ENCODE measurements at regions not wholly inside any gene's neighbourhood (a gene's known extent, or its start where the extent isn't known, plus 50 kb on each side); places are given as distances from the start of the nearest gene placed in this dataset.

DNA sequence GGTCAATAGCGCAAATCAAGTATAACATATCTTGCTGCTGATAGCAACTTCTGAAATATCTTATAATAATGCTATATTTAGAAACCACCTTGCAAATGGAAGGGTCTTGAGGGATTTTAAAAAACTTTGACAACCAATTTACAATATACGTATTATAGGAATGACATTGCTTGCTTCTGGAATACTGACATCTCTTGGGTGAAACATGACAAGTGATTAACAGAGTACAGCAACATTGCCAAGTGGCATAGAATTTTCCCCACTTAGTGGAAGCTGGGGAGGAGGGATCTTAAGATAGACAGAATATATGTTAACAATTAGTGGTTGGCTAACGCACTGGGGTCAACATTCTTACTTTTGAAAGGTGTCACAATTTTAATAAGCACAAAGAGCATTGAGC, 133.6 kb upstream of the TMEFF2 start:
- no peak for DNase-seq
- H3K36me3 Mint-ChIP-seq = no peaks in the 10 kb centered on the region
- no peaks in the 10 kb centered on the region for H3K4me1 Mint-ChIP-seq (ENCODE audit: low read depth)
- no peaks in the 10 kb centered on the region for H3K27me3 Mint-ChIP-seq
- H3K9me3 Mint-ChIP-seq = no peaks in the 10 kb centered on the region
- ChIA-PET CTCF (no interaction called here), POLR2A (no interaction called here)
- intact Hi-C loops (cut with micrococcal nuclease) = no loop called here
- no peak overlapping the region for H3K4me3 Mint-ChIP-seq
- H3K27ac Mint-ChIP-seq = no peak overlapping the region

DNA sequence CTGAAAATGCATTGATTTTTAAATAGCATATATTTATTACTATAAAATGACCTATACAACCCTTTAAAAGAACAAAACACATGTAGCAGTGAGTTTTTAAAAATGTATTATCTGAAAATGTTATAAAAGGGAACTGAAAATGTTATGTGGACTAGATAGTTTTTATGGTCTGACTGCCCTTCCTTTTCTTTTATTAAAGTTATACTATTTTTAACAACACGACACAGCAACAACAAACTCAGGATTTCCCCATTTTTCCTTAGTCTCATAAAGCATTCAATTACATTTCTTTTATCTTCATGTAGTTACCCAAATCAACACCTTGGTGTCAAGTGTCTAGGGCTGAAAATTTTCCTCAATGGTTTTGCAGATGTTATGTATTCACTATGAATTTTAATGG, 132.8 kb upstream of the TMEFF2 start:
- no peak overlapping the region for H3K4me3 Mint-ChIP-seq
- H3K27me3 Mint-ChIP-seq = no peaks in the 10 kb centered on the region
- H3K4me1 Mint-ChIP-seq (ENCODE audit: low read depth) = no peaks in the 10 kb centered on the region
- ChIA-PET POLR2A (no interaction called here), CTCF (no interaction called here)
- DNase-seq = no peak
- intact Hi-C loops (cut with micrococcal nuclease) = no loop called here
- H3K36me3 Mint-ChIP-seq = no peaks in the 10 kb centered on the region
- no peaks in the 10 kb centered on the region for H3K9me3 Mint-ChIP-seq
- no peak overlapping the region for H3K27ac Mint-ChIP-seq

DNA sequence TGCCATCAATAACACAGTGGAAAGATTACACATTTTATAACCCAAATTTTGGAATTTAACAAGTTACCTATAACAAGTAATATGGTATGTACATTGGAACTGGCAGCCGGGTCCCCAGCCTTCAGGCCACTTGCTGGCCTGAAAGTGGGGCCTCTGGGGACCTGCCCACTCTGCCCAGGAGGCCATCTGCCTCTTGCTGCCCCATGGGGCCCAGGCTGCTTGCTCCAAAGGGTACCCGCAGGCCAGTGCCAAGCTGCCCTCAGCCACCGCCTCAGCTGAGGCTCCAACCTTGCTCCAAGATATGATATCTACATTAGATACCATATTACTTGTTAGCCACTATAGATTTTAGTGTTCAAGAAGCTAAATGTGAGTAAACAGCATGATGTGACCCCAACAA, 120.8 kb upstream of the TMEFF2 start:
- CTCF ChIA-PET = no interaction called here
- Mint-ChIP-seq H3K27ac (no peak overlapping the region), H3K27me3 (no peaks in the 10 kb centered on the region), H3K4me1 (ENCODE audit: low read depth) (no peaks in the 10 kb centered on the region), H3K36me3 (no peaks in the 10 kb centered on the region), H3K4me3 (no peak overlapping the region), H3K9me3 (no peaks in the 10 kb centered on the region)
- POLR2A ChIA-PET = no interaction called here
- DNase-seq = no peak
- intact Hi-C loops (cut with micrococcal nuclease) = no loop called here

DNA sequence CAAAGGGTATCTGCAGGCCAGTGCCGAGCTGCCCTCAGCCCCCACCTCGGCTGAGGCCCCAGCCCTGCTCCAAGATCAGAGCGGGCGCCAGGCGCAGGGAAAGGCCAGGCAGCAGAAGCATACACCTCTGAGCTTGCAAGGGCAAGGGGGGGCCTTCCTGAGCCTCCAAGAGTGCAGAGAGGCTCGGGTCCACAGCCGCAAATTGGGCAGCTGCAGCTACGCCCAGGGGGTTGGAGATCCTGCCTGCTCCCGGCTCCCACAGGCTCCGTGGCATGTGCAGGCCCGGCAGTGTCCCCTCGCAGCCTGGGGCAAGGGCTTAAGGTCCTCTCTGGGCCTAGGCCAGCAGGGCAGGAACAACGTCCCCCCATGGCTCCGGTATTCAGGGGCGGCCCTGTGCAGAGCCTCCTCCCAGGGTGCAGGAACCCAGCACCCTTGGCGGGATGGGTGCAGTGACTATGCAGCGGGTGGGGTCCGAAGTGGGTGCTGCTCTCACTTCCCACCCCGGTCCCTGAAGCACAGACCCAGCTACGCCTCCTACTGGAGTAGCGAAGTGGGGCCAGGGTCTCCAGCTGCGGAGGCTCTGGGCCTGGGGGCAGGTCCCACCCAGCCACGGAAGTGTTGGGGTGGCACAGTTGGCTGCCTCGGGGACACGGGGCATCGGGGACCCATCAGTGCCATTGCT, 120.2 kb upstream of the TMEFF2 start:
- Mint-ChIP-seq H3K27me3 (no peaks in the 10 kb centered on the region), H3K36me3 (no peaks in the 10 kb centered on the region), H3K4me3 (no peak overlapping the region), H3K27ac (no peak overlapping the region), H3K4me1 (ENCODE audit: low read depth) (no peaks in the 10 kb centered on the region), H3K9me3 (no peaks in the 10 kb centered on the region)
- ChIA-PET POLR2A (no interaction called here), CTCF (no interaction called here)
- no peak for DNase-seq
- intact Hi-C loops (cut with micrococcal nuclease) = no loop called here

DNA sequence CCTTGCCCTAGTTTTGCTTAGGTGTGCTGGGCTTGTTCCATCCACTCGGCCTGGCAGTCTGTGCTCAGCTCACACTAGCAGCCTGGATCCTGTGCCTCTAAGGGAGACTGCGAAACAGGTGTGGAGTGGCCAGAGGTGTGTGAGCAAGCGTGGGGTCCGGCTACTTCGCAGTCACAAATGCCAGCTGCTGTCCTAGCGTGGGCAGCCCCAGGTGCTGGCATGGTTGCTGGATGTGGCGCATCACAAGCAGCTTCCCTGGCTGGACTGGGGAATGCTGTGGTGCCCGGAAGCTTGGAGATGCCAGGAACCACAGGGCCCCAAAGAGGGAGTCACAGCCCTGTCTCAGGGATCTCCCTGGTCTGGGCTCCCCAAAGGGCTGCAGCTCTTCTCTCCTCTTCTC, 119.0 kb upstream of the TMEFF2 start:
- no peak overlapping the region for H3K27ac Mint-ChIP-seq
- intact Hi-C loops (cut with micrococcal nuclease) = no loop called here
- no peaks in the 10 kb centered on the region for H3K27me3 Mint-ChIP-seq
- H3K9me3 Mint-ChIP-seq = no peaks in the 10 kb centered on the region
- CTCF ChIA-PET = no interaction called here
- no peak for DNase-seq
- POLR2A ChIA-PET = no interaction called here
- no peak overlapping the region for H3K4me3 Mint-ChIP-seq
- no peaks in the 10 kb centered on the region for H3K4me1 Mint-ChIP-seq (ENCODE audit: low read depth)
- H3K36me3 Mint-ChIP-seq = no peaks in the 10 kb centered on the region

DNA sequence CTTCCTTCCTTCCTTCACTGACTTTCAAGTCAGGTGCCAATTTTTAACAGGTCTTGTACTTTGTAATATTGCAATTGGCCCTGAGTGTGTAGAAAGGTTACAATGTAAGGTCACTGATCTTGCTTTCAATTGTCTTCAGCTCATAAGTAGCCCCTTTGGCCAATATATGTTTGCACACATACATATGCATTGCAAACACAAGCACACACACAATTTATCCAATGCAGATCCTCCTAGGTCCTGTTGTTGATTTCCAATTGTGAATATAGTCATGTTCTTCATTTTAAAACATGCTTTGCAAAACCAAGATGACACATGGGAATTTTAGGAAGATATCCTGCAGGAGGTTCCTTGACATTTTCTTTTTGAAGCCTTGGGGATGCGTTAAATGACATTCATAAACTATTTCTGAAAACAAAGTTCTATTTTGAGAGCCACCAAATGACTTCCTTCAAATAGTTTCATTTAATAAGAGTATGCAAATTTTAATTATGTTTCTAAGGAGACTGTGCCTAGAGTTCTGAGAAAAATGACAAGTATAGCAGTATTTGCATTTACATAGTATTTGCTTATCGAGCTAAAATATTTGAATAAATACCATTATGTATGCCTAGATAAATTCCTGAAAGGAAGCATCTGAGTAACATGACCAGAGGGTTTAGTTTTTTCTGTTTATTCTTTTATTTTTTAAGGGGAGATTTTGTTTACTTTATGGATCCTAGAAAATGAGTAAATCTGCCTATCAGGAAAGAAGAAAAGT, 117.1 kb upstream of the TMEFF2 start:
- intact Hi-C loops (cut with micrococcal nuclease) = no loop called here
- Mint-ChIP-seq H3K9me3 (no peaks in the 10 kb centered on the region), H3K27me3 (no peaks in the 10 kb centered on the region), H3K4me1 (ENCODE audit: low read depth) (no peaks in the 10 kb centered on the region), H3K27ac (no peak overlapping the region), H3K4me3 (no peak overlapping the region), H3K36me3 (no peaks in the 10 kb centered on the region)
- no peak for DNase-seq
- POLR2A ChIA-PET = no interaction called here
- CTCF ChIA-PET = no interaction called here

DNA sequence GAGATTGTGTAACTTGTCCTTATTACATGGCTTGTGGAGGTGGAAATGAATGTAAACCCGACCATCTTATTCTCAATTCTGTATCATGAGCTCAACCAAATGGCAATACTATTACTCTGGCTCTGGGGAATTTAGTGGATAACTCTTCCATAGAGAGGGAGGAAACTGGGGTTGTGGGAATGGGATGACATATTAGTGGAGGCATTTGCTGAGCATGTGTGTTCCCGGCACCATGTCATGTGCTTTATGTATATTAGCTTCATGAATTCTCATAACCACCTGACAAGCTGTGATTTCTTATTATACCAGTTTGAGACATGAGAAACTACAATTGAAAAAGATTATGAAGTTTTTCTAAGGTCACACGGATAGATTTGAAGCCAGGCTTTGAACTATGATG, 112.8 kb upstream of the TMEFF2 start:
- Mint-ChIP-seq H3K4me3 (no peak overlapping the region), H3K27ac (no peak overlapping the region), H3K36me3 (no peaks in the 10 kb centered on the region), H3K9me3 (no peaks in the 10 kb centered on the region), H3K27me3 (no peaks in the 10 kb centered on the region), H3K4me1 (ENCODE audit: low read depth) (no peaks in the 10 kb centered on the region)
- intact Hi-C loops (cut with micrococcal nuclease) = no loop called here
- ChIA-PET POLR2A (no interaction called here), CTCF (no interaction called here)
- no peak for DNase-seq

DNA sequence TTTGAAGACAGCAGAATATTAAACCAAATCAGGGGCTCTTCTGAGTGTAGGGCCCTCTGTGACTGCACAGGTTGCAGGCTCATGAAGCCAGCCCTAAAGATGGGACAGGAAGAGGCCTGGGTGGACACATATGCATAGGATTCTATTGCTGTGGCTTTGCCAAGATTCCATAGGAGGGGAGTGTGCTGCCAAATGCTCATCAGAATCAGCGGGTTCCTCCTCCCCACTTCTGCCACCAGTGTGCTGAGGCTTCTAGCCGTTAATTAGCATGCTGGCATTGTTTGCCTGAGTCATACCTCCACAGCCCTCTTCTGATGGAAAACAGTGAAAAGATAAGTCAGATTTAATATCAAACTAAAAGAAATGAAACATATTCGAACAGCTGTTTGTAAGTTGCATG, 103.9 kb upstream of the TMEFF2 start:
- ChIA-PET CTCF (no interaction called here), POLR2A (interaction anchor here (0.7 kb wide), 1 partner anchor 23 kb away, joined by 3 read pairs; no protein-coding TSS in a partner anchor)
- H3K27ac Mint-ChIP-seq = no peak overlapping the region
- no peak overlapping the region for H3K4me3 Mint-ChIP-seq
- no peaks in the 10 kb centered on the region for H3K36me3 Mint-ChIP-seq
- no peaks in the 10 kb centered on the region for H3K9me3 Mint-ChIP-seq
- DNase-seq = no peak
- intact Hi-C loops (cut with micrococcal nuclease) = no loop called here
- H3K4me1 Mint-ChIP-seq (ENCODE audit: low read depth) = no peaks in the 10 kb centered on the region
- no peaks in the 10 kb centered on the region for H3K27me3 Mint-ChIP-seq

DNA sequence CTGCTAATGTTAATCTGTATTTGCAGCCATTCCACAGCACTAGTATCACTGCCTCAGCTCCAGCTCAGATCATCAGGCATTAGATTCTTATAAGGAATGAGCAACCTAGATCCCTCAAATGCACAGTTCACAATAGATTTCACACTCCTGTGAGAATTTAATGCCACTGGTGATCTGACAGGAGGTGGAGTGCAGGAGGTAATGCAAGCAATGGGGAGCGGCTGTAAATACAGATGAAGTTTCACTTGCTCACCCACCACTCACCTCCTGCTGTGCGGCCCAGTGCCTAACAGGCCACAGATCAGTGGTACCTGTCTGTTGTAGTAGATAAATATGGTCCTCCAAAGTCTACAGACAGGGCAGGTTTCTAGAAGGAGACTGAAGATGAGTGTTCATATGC, 97.7 kb upstream of the TMEFF2 start:
- Mint-ChIP-seq H3K4me3 (no peak overlapping the region), H3K9me3 (no peaks in the 10 kb centered on the region), H3K36me3 (no peaks in the 10 kb centered on the region), H3K27me3 (peaks cover 1% of the 10 kb centered on the region), H3K4me1 (ENCODE audit: low read depth) (no peaks in the 10 kb centered on the region), H3K27ac (no peak overlapping the region)
- CTCF ChIA-PET = interaction anchor here (0.6 kb wide), 1 partner anchor 9 kb away, joined by 3 read pairs; no protein-coding TSS in a partner anchor
- POLR2A ChIA-PET = no interaction called here
- intact Hi-C loops (cut with micrococcal nuclease) = no loop called here
- no peak for DNase-seq

DNA sequence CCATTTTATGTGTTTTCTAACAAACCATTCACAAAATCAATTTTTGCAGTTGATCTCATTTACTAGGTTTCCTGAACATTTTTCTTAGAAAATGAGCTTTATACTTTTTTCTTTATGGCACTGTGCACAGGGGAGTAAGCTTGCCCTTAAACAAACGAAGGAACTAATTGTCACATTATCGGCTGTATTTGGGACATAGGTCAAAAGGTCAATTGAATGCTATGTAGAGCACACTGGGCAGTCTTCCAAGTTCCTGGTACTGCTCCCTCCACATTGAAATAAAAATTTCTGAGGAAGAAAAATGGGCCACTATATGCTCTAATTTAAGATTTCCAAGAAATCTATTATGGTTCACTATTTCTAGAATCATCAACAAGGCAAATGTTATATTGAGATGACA, 93.6 kb upstream of the TMEFF2 start:
- H3K27me3 Mint-ChIP-seq = peaks cover 1% of the 10 kb centered on the region
- intact Hi-C loops (cut with micrococcal nuclease) = no loop called here
- no peaks in the 10 kb centered on the region for H3K9me3 Mint-ChIP-seq
- no peak for DNase-seq
- CTCF ChIA-PET = interaction anchor here (1.9 kb wide), 1 partner anchor 11 kb away, joined by 5 read pairs; no protein-coding TSS in a partner anchor
- H3K4me1 Mint-ChIP-seq (ENCODE audit: low read depth) = no peaks in the 10 kb centered on the region
- no peaks in the 10 kb centered on the region for H3K36me3 Mint-ChIP-seq
- no peak overlapping the region for H3K4me3 Mint-ChIP-seq
- POLR2A ChIA-PET = no interaction called here
- H3K27ac Mint-ChIP-seq = no peak overlapping the region

DNA sequence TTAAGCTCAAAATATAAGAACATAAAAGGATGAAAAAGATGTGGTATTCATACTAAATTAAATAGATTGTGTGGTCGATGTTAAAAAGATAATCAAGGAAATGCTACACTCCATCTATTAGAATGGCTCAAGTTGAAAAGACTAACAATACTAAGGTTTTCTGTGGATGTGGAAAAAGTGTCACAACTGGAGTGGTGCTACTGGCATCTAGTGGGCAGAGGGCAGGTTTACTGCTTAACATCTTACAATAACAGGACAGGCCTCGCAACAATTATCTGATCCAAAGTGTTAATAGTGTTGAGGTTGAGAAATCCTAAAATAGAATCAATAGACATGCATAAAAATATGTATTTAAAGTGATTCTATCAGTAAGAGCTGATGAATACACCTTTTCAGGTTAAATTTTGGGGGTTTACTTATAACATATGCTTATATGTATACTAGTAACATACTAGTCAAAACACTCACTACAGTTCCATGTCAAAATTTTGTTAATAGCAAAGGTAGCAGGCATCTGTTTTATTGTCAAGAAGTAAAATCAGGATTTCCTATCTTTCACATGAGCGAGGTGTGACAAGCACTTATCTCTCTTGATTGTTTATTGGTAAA, 91.5 kb upstream of the TMEFF2 start:
- DNase-seq = no peak
- Mint-ChIP-seq H3K27ac (no peak overlapping the region), H3K4me1 (ENCODE audit: low read depth) (no peaks in the 10 kb centered on the region), H3K36me3 (no peaks in the 10 kb centered on the region), H3K9me3 (no peaks in the 10 kb centered on the region), H3K4me3 (no peak overlapping the region), H3K27me3 (peaks cover 1% of the 10 kb centered on the region)
- POLR2A ChIA-PET = no interaction called here
- intact Hi-C loops (cut with micrococcal nuclease) = no loop called here
- CTCF ChIA-PET = interaction anchor here (0.7 kb wide), 1 partner anchor 415 kb away, joined by 3 read pairs; no protein-coding TSS in a partner anchor

DNA sequence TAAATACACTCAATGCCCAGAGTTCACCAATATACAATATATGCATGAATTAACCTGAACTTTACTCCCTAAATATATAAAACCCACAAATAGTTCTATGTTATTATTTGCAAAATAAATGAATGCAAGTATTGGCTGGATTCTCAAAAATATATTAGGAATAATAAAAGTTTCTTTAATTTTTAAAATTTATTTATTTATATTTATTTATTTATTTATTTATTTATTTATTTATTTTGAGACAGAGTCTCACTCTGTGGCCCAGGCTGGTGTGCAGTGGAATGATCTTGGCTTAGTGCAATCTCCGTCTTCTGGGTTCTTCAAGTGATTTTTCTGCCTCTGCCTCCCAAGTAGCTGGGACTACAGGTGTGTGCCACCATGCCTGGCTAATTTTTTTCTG, 88.7 kb upstream of the TMEFF2 start:
- Mint-ChIP-seq H3K27ac (no peak overlapping the region), H3K4me3 (no peak overlapping the region), H3K4me1 (ENCODE audit: low read depth) (no peaks in the 10 kb centered on the region), H3K9me3 (no peaks in the 10 kb centered on the region), H3K36me3 (no peaks in the 10 kb centered on the region), H3K27me3 (no peaks in the 10 kb centered on the region)
- CTCF ChIA-PET = no interaction called here
- no peak for DNase-seq
- POLR2A ChIA-PET = no interaction called here
- intact Hi-C loops (cut with micrococcal nuclease) = no loop called here

DNA sequence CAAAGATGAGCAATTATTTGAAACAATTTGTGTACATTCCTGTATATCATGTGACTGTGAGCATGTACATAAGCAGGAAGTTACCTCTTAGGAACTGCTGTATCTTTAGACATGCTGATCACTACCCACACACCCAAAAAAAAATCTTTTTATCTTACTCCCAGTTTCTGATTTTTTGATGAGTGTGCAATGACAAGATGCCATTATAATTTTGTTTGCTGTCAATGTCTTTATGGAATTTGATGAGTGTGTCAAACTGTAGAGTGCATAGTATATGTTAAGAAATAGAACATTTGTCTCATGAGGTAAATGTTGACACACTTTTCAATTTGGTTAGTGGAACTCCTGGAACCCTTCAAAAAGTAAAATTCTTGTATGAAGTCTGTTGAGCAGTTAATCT, 84.0 kb upstream of the TMEFF2 start:
- Mint-ChIP-seq H3K27me3 (no peaks in the 10 kb centered on the region), H3K4me3 (no peak overlapping the region), H3K4me1 (ENCODE audit: low read depth) (no peaks in the 10 kb centered on the region), H3K36me3 (no peaks in the 10 kb centered on the region), H3K27ac (no peak overlapping the region), H3K9me3 (no peaks in the 10 kb centered on the region)
- ChIA-PET POLR2A (no interaction called here), CTCF (no interaction called here)
- intact Hi-C loops (cut with micrococcal nuclease) = no loop called here
- DNase-seq = no peak

Data from activated CD4-positive, alpha-beta memory T cell treated with anti-CD3 and anti-CD28 coated beads for 36 hours (primary cell).